ENCODE measurements at regions not wholly inside any gene's neighbourhood (a gene's known extent, or its start where the extent isn't known, plus 50 kb on each side); places are given as distances from the start of the nearest gene placed in this dataset.

- Histone ChIP-seq H3K9me3 (no peaks in the 10 kb centered on the region), H3K36me3 (no peaks in the 10 kb centered on the region), H3K4me3 (no peak overlapping the region), H3K27ac (no peak overlapping the region), H3K4me1 (replicated peaks) (no peaks in the 10 kb centered on the region), H3K27me3 (replicated peaks; ENCODE audit: insufficient read depth) (no peaks in the 10 kb centered on the region)
- intact Hi-C loops (cut with DNase I): loop anchor here (10.0 kb wide), 1 partner anchor 67 kb away; no protein-coding TSS in a partner anchor
- TF ChIP-seq POLR2AphosphoS5 (IDR thresholded peaks at IDR 0.05) (peak; percentile 62), CTCF (IDR thresholded peaks at IDR 0.05) (no peak), POLR2A (IDR thresholded peaks at IDR 0.05) (no peak)
- peak; percentile 33 for DNase-seq (ENCODE audit: low spot score)
- 31% methylated on average over 3 of the region's 3 CpGs for WGBS
Measured at GRCh38 chr9:119758241-119758640, 389.0 kb upstream of the BRINP1 start.

- no peaks in the 10 kb centered on the region for H3K27me3 ChIP-seq (replicated peaks; ENCODE audit: insufficient read depth)
- no peak for DNase-seq (ENCODE audit: low spot score)
- H3K36me3 ChIP-seq: no peaks in the 10 kb centered on the region
- intact Hi-C loops (cut with DNase I): no loop called here
- H3K4me3 ChIP-seq: no peak overlapping the region
- no peaks in the 10 kb centered on the region for H3K9me3 ChIP-seq
- WGBS: 16% methylated on average over 2 of the region's 2 CpGs
- H3K27ac ChIP-seq: no peak overlapping the region
- TF ChIP-seq POLR2A (IDR thresholded peaks at IDR 0.05) (no peak), POLR2AphosphoS5 (IDR thresholded peaks at IDR 0.05) (no peak), CTCF (IDR thresholded peaks at IDR 0.05) (no peak)
- no peaks in the 10 kb centered on the region for H3K4me1 ChIP-seq (replicated peaks)
Measured at GRCh38 chr9:119739476-119739875, 370.2 kb upstream of the BRINP1 start.

- 25% methylated on average over 13 of the region's 13 CpGs for WGBS
- H3K36me3 ChIP-seq: no peaks in the 10 kb centered on the region
Measured at GRCh38 chr9:119736491-119737454, 367.5 kb upstream of the BRINP1 start.

GRCh38 chr9:119727988-119728387 is 358.8 kb upstream of the BRINP1 start:
- H3K4me1 ChIP-seq (replicated peaks): no peaks in the 10 kb centered on the region
- no peaks in the 10 kb centered on the region for H3K9me3 ChIP-seq
- H3K4me3 ChIP-seq: no peak overlapping the region
- intact Hi-C loops (cut with DNase I): no loop called here
- no peaks in the 10 kb centered on the region for H3K27me3 ChIP-seq (replicated peaks; ENCODE audit: insufficient read depth)
- no peak for TF ChIP-seq CTCF (IDR thresholded peaks at IDR 0.05)
- no peak for TF ChIP-seq POLR2A (IDR thresholded peaks at IDR 0.05)
- no peak for TF ChIP-seq POLR2AphosphoS5 (IDR thresholded peaks at IDR 0.05)
- no peak overlapping the region for H3K27ac ChIP-seq
- no peaks in the 10 kb centered on the region for H3K36me3 ChIP-seq
- WGBS: 50% methylated on average over 5 of the region's 5 CpGs
- DNase-seq (ENCODE audit: low spot score): no peak

More at GRCh38 chr9:119736491-119737454, 367.5 kb upstream of the BRINP1 start:
- H3K27me3 ChIP-seq (replicated peaks; ENCODE audit: insufficient read depth): no peaks in the 10 kb centered on the region
- no peak overlapping the region for H3K4me3 ChIP-seq
- no peaks in the 10 kb centered on the region for H3K9me3 ChIP-seq
- no peak for TF ChIP-seq POLR2A (IDR thresholded peaks at IDR 0.05)
- TF ChIP-seq POLR2AphosphoS5 (IDR thresholded peaks at IDR 0.05): no peak
- no peak for TF ChIP-seq CTCF (IDR thresholded peaks at IDR 0.05)
- intact Hi-C loops (cut with DNase I): no loop called here
- no peak overlapping the region for H3K27ac ChIP-seq
- DNase-seq (ENCODE audit: low spot score): no peak
- no peaks in the 10 kb centered on the region for H3K4me1 ChIP-seq (replicated peaks)

GRCh38 chr9:119726035-119726434 is 356.8 kb upstream of the BRINP1 start:
- intact Hi-C loops (cut with DNase I): no loop called here
- TF ChIP-seq POLR2A (IDR thresholded peaks at IDR 0.05) (no peak), CTCF (IDR thresholded peaks at IDR 0.05) (no peak), POLR2AphosphoS5 (IDR thresholded peaks at IDR 0.05) (no peak)
- no peak for DNase-seq (ENCODE audit: low spot score)
- Histone ChIP-seq H3K36me3 (no peaks in the 10 kb centered on the region), H3K9me3 (no peaks in the 10 kb centered on the region), H3K27ac (no peak overlapping the region), H3K27me3 (replicated peaks; ENCODE audit: insufficient read depth) (no peaks in the 10 kb centered on the region), H3K4me1 (replicated peaks) (no peaks in the 10 kb centered on the region), H3K4me3 (no peak overlapping the region)
- WGBS: 81% methylated on average over 3 of the region's 3 CpGs
